OCI-LY3 (cell line): ENCODE measurements at regions not wholly inside any gene's neighbourhood (a gene's known extent, or its start where the extent isn't known, plus 50 kb on each side); places are given as distances from the start of the nearest gene placed in this dataset.

Experiments
- H2AFZ ChIP-seq: fragments of 200-600, 300-600 bp; shearing (Covaris generic); 2 replicates; pipeline ENCODE4 v1.6.0; 2014; ENCODE audit warnings: antibody characterized with exemption, low read depth, low read length
- H3K27ac ChIP-seq: fragments of 200-600, 300-600 bp; sonication (generic); 2 replicates; pipeline ENCODE4 v1.5.1; 2014; ENCODE audit warnings: mild to moderate bottlenecking, low read length, moderate library complexity, mixed read lengths
- H3K27me3 ChIP-seq: fragments of 200-600, 300-600 bp; sonication (generic); 2 replicates; pipeline ENCODE4 v1.6.1; 2014; ENCODE audit warnings: low read depth, low read length, mixed read lengths
- H3K36me3 ChIP-seq: fragments of 200-600, 300-600 bp; sonication (generic); replicated peaks from 2 replicates; pipeline ENCODE3; 2014; ENCODE audit warnings: low read depth, low read length, mixed read lengths
- H3K4me1 ChIP-seq: fragments of 300-600, 200-600 bp; sonication (generic); 2 replicates; pipeline ENCODE4 v1.6.1; 2014; ENCODE audit warnings: low read length, mixed read lengths
- H3K4me2 ChIP-seq: fragments of 200-600, 300-600 bp; sonication (generic); 2 replicates; pipeline ENCODE4 v1.6.1; 2014; ENCODE audit warnings: low read length, mixed read lengths
- H3K4me3 ChIP-seq: fragments of 300-600, 200-600 bp; sonication (generic); 2 replicates; pipeline ENCODE4 v1.5.1; 2014; ENCODE audit warnings: antibody characterized with exemption, mild to moderate bottlenecking, low read length, moderate library complexity
- H3K79me2 ChIP-seq: fragments of 300-600, 200-600 bp; shearing (Covaris generic); 2 replicates; pipeline ENCODE4 v1.6.1; 2014; ENCODE audit warnings: mild to moderate bottlenecking, low read length, mixed read lengths
- H3K9ac ChIP-seq: fragments of 300-600, 200-600 bp; shearing (Covaris generic); 2 replicates; pipeline ENCODE4 v1.6.0; 2014; ENCODE audit warnings: mild to moderate bottlenecking, low read length, moderate library complexity
- H3K9me3 ChIP-seq: fragments of 200-600, 300-600 bp; shearing (Covaris generic); 2 replicates; pipeline ENCODE4 v1.6.1; 2014; ENCODE audit warnings: low read length, mixed read lengths; ENCODE audit not compliant: insufficient read depth
- H4K20me1 ChIP-seq: fragments of 200-600, 300-600 bp; sonication (generic); 2 replicates; pipeline ENCODE4 v1.6.1; 2016; ENCODE audit warnings: low read length, mixed read lengths; ENCODE audit not compliant: insufficient read depth
- EZH2phosphoT487 ChIP-seq: fragments of 200-600 bp; shearing (Covaris generic); IDR thresholded peaks from 2 replicates; pipeline ENCODE4 v1.6.1; 2018; ENCODE audit warnings: antibody characterized with exemption, mixed run types, low read depth
- TF ChIP-seq, protein P1 (sequence below): fragments of 200-600, 300-600 bp; sonication (generic); IDR thresholded peaks from 2 replicates; pipeline ENCODE4 v1.5.1; 2014; ENCODE audit warnings: antibody characterized with exemption, low read length, low read depth

DNA sequence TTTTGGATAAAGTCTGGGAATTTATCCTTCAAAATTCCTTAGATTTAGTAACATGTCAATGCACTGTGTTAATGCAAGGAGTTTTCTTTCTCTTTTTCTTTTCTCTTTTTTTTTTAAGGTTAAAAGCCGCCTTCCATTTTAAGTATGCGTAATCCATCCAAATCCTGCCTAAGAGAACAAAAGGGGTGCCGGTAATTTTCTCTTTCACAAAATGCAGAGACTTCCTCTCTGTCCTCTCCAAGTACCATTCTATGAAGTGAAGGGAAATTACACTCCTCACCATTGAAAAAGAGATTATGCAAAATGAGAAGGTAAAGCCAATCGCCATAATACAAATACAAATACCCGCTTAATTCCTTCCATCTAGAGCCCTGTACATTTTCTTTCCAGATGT lies 273.8 kb downstream of the BLID start:
- H3K36me3 ChIP-seq, result no peaks in the 10 kb centered on the region
- H3K27ac ChIP-seq, result no peak overlapping the region
- H3K4me3 ChIP-seq, result no peak overlapping the region
- H3K4me1 ChIP-seq, result peaks cover 9% of the 10 kb centered on the region
- TF ChIP-seq, protein P1, sequence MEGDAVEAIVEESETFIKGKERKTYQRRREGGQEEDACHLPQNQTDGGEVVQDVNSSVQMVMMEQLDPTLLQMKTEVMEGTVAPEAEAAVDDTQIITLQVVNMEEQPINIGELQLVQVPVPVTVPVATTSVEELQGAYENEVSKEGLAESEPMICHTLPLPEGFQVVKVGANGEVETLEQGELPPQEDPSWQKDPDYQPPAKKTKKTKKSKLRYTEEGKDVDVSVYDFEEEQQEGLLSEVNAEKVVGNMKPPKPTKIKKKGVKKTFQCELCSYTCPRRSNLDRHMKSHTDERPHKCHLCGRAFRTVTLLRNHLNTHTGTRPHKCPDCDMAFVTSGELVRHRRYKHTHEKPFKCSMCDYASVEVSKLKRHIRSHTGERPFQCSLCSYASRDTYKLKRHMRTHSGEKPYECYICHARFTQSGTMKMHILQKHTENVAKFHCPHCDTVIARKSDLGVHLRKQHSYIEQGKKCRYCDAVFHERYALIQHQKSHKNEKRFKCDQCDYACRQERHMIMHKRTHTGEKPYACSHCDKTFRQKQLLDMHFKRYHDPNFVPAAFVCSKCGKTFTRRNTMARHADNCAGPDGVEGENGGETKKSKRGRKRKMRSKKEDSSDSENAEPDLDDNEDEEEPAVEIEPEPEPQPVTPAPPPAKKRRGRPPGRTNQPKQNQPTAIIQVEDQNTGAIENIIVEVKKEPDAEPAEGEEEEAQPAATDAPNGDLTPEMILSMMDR, result no peak
- no peak for TF ChIP-seq EZH2phosphoT487
- H3K9ac ChIP-seq, result no peak overlapping the region
- no peaks in the 10 kb centered on the region for H3K27me3 ChIP-seq
- H2AFZ ChIP-seq, result no peak overlapping the region
- H3K9me3 ChIP-seq, result no peaks in the 10 kb centered on the region
- H4K20me1 ChIP-seq, result no peaks in the 10 kb centered on the region
- H3K79me2 ChIP-seq, result no peaks in the 10 kb centered on the region
- H3K4me2 ChIP-seq, result no peak overlapping the region

DNA sequence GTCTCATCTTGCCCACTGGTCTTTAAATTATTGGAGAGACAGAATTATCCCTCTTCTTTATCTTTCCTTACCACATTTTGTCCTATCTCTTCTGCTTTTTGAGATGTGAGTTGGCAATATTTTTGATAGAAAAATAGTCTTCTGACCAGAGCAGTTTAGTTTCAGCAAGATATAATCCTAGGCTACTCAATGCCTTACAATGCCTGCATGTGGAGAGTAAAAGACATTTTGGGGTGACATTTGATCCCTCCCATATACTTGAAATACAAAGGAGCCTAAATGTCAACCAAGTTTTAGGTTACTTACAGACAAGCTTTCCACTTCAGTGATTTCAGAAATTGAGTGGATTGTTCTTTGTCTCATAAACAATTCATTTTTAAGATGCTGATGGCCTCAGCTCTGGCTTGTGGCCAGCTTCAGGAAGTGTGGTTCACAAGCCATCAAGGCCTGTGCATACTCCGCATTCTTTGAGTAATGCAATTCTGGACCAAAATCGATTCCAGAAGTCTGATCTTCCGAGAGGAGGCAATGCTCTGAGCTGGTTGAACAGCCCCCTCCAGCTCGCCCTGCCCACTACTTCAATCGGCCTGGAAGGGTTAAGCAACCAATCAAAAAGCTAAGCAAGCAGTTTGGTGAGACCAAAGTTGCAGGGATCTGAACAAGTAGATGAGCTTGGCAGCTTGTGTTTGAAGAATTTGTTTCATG lies 274.4 kb downstream of the BLID start:
- H3K79me2 ChIP-seq, result no peaks in the 10 kb centered on the region
- no peaks in the 10 kb centered on the region for H3K27me3 ChIP-seq
- no peak overlapping the region for H3K9ac ChIP-seq
- no peaks in the 10 kb centered on the region for H3K36me3 ChIP-seq
- H4K20me1 ChIP-seq, result no peaks in the 10 kb centered on the region
- no peak overlapping the region for H3K27ac ChIP-seq
- no peak for TF ChIP-seq EZH2phosphoT487
- TF ChIP-seq, protein P1, result no peak
- no peaks in the 10 kb centered on the region for H3K9me3 ChIP-seq
- peaks cover 5% of the 10 kb centered on the region for H3K4me1 ChIP-seq
- H3K4me2 ChIP-seq, result no peak overlapping the region
- no peak overlapping the region for H2AFZ ChIP-seq
- no peak overlapping the region for H3K4me3 ChIP-seq

DNA sequence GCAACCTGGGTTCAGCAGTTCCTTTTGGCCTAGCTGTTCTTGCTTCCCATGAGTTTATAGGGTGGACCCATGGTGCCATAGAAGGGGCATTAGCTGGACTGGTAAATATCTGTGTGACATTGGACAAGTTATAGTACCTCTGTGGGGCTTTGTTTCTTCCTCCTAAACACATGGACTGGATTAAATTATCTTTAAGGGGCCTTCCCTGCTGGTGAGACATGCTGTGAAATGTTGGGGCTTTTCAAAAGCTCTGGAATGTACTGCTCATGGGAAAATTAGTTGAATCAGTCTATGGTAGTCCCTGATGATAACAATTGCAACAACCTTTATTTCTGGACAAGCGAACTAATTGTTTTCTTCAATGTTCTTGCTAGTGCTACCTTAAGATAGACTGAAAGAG lies 276.2 kb downstream of the BLID start:
- Histone ChIP-seq H4K20me1 (no peaks in the 10 kb centered on the region), H2AFZ (no peak overlapping the region), H3K4me3 (no peak overlapping the region), H3K36me3 (no peaks in the 10 kb centered on the region), H3K4me2 (no peak overlapping the region), H3K4me1 (no peaks in the 10 kb centered on the region), H3K27me3 (no peaks in the 10 kb centered on the region), H3K27ac (no peak overlapping the region), H3K9me3 (no peaks in the 10 kb centered on the region), H3K79me2 (no peaks in the 10 kb centered on the region), H3K9ac (no peak overlapping the region)
- no peak for TF ChIP-seq EZH2phosphoT487
- TF ChIP-seq, protein P1, result no peak

DNA sequence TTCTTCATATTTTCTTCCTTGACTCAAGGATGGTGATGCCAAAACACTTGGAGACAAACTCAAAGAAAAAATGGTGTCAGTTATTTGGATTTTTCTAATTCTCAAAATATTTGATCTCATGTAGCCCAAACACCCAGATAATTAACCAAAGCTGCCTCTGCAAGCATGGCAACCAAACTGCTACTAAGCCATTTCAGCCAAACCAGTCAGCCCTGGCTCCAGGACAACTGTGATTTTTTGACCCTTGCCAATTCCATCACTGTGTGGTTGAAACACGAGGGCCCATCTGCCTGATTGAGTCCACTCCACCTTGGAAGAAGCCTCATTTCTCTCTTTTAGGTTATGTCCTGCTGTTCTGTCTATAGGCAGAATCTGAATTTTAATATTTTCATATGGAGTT lies 277.4 kb downstream of the BLID start:
- H3K4me1 ChIP-seq, result no peaks in the 10 kb centered on the region
- H3K27me3 ChIP-seq, result no peaks in the 10 kb centered on the region
- H3K9ac ChIP-seq, result no peak overlapping the region
- H3K9me3 ChIP-seq, result peaks cover 5% of the 10 kb centered on the region; the same call in 1 of the 2 replicates
- H3K27ac ChIP-seq, result no peak overlapping the region
- no peak overlapping the region for H3K4me3 ChIP-seq
- TF ChIP-seq, protein P1, result no peak
- TF ChIP-seq EZH2phosphoT487, result no peak
- no peaks in the 10 kb centered on the region for H3K36me3 ChIP-seq
- no peaks in the 10 kb centered on the region for H3K79me2 ChIP-seq
- no peak overlapping the region for H3K4me2 ChIP-seq
- no peak overlapping the region for H2AFZ ChIP-seq
- no peaks in the 10 kb centered on the region for H4K20me1 ChIP-seq
